C4-2B (cell line): ENCODE measurements at regions not wholly inside any gene's neighbourhood (a gene's known extent, or its start where the extent isn't known, plus 50 kb on each side); places are given as distances from the start of the nearest gene placed in this dataset.

Source experiments
- ZFX ChIP-seq: fragments of 450-650 bp; IDR thresholded peaks from 2 replicates; pipeline ENCODE4 v1.6.1; 2017
- TF ChIP-seq, protein P1 (sequence below): fragments of 450-650 bp; conservative IDR thresholded peaks from 2 replicates; pipeline ENCODE4 v1.5.1; 2017; ENCODE audit warnings: mild to moderate bottlenecking

DNA sequence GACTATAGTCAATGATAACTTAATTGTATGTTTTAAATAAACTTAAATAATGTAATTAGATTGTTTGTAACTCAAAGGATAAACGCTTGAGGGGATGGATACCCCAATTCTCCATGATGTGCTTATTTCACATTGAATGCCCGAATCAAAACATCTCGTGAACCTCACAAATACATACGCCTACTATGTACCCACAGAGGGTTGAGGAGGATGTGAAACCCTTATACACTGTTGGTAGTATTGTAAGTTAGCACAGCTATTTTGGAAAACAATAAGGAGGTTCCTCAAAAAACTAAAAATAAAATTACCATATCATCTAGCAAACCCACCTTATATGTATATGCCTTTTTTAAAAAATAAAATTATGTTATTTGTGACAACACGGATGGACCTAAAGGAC is 198.6 kb downstream of the MRPL39 start:
- TF ChIP-seq, protein P1, sequence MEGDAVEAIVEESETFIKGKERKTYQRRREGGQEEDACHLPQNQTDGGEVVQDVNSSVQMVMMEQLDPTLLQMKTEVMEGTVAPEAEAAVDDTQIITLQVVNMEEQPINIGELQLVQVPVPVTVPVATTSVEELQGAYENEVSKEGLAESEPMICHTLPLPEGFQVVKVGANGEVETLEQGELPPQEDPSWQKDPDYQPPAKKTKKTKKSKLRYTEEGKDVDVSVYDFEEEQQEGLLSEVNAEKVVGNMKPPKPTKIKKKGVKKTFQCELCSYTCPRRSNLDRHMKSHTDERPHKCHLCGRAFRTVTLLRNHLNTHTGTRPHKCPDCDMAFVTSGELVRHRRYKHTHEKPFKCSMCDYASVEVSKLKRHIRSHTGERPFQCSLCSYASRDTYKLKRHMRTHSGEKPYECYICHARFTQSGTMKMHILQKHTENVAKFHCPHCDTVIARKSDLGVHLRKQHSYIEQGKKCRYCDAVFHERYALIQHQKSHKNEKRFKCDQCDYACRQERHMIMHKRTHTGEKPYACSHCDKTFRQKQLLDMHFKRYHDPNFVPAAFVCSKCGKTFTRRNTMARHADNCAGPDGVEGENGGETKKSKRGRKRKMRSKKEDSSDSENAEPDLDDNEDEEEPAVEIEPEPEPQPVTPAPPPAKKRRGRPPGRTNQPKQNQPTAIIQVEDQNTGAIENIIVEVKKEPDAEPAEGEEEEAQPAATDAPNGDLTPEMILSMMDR, result no peak
- TF ChIP-seq ZFX, result no peak
